Caco-2 (cell line): ENCODE measurements at regions not wholly inside any gene's neighbourhood (a gene's known extent, or its start where the extent isn't known, plus 50 kb on each side); places are given as distances from the start of the nearest gene placed in this dataset.

Experiments used
- BruUV-seq: library from RNA; stranded (reverse); fragments of 400-500 nt; replicated peaks from 2 replicates; lab custom pipeline; 2021; lab: Mats Ljungman, UMichigan
- CTCF ChIA-PET: fragments of 300-600 bp; sonication (Branson Sonifier 250); formaldehyde crosslinking; loops from one replicate; lab custom pipeline; 2022; ENCODE audit warnings: antibody characterized with exemption; lab: Charles Lee
- POLR2A ChIA-PET: fragments of 300-600 bp; sonication (Branson Sonifier 250); formaldehyde crosslinking; loops from one replicate; lab custom pipeline; 2022; ENCODE audit warnings: antibody characterized with exemption; lab: Charles Lee
- DNase-seq, 2 experiments: peaks; one replicate each; pipeline versions ENCODE4 v3.0.0 to v3.0.0-alpha.2; 2020 to 2022
- H3K27me3 ChIP-seq: replicated peaks from 2 replicates; pipeline ENCODE4 v1.6.0; 2011; ENCODE audit warnings: low read length; ENCODE audit not compliant: control insufficient read depth, insufficient read depth
- H3K36me3 ChIP-seq: 2 replicates; pipeline ENCODE4 v1.5.1; 2011; ENCODE audit warnings: low read length; ENCODE audit not compliant: control insufficient read depth, insufficient read depth
- H3K4me1 ChIP-seq: fragments of 250-450 bp; sonication (Bioruptor Pico); 2 replicates; pipeline ENCODE4 v1.5.1; 2020; ENCODE audit warnings: mild to moderate bottlenecking
- H3K4me3 ChIP-seq: 2 replicates; pipeline ENCODE4 v1.5.1; 2011; ENCODE audit warnings: low read depth, mild to moderate bottlenecking, control low read depth, low read length
- H3K9me3 ChIP-seq: fragments of 250-450 bp; sonication (Bioruptor Pico); 2 replicates; pipeline ENCODE4 v1.5.1; 2020; ENCODE audit warnings: mild to moderate bottlenecking, moderate library complexity
- H3K27ac Mint-ChIP-seq: one replicate; pipeline ENCODE4 v1.8.0; 2022; ENCODE audit warnings: mixed read lengths; ENCODE audit not compliant: unreplicated experiment
- H3K27me3 Mint-ChIP-seq: one replicate; pipeline ENCODE4 v1.8.0; 2022; ENCODE audit warnings: mixed read lengths; ENCODE audit not compliant: insufficient read depth, unreplicated experiment
- H3K36me3 Mint-ChIP-seq: one replicate; pipeline ENCODE4 v1.8.0; 2022; ENCODE audit warnings: mild to moderate bottlenecking, mixed read lengths; ENCODE audit not compliant: insufficient read depth, unreplicated experiment
- H3K4me1 Mint-ChIP-seq: one replicate; pipeline ENCODE4 v1.8.0; 2022; ENCODE audit warnings: low read depth, mixed read lengths; ENCODE audit not compliant: unreplicated experiment
- H3K4me3 Mint-ChIP-seq: one replicate; pipeline ENCODE4 v1.8.0; 2022; ENCODE audit warnings: mild to moderate bottlenecking, moderate library complexity, mixed read lengths; ENCODE audit not compliant: unreplicated experiment
- H3K9me3 Mint-ChIP-seq: one replicate; pipeline ENCODE4 v1.8.0; 2022; ENCODE audit warnings: mixed read lengths; ENCODE audit not compliant: unreplicated experiment
- intact Hi-C: fragments of 100-400 bp; cut with micrococcal nuclease; formaldehyde crosslinking; loops from one replicate; pipeline ENCODE4 v1.10.0; 2022; ENCODE audit not compliant: unreplicated experiment
- TF ChIP-seq, protein P1 (sequence below), 2 experiments: fragments of 200-600 bp in 1 of 2; IDR thresholded peaks; 1 replicate in 1 of 2; 2 replicates in 1 of 2; pipeline versions ENCODE4 v1.5.1 to v1.8.0; 2011 to 2022; ENCODE audit warnings: antibody characterized with exemption in 1 of 2, control low read depth in 1 of 2, inconsistent platforms in 1 of 2, low read depth in 1 of 2, low read length in 1 of 2, mild to moderate bottlenecking in 1 of 2, moderate library complexity in 1 of 2; ENCODE audit not compliant: insufficient read depth in 1 of 2, severe bottlenecking in 1 of 2, unreplicated experiment in 1 of 2

- H3K9me3 Mint-ChIP-seq, result no peaks in the 10 kb centered on the region
- Histone ChIP-seq H3K4me1 (no peaks in the 10 kb centered on the region), H3K36me3 (no peaks in the 10 kb centered on the region), H3K9me3 (no peaks in the 10 kb centered on the region), H3K4me3 (no peak overlapping the region), H3K27me3 (no peaks in the 10 kb centered on the region)
- TF ChIP-seq, protein P1, sequence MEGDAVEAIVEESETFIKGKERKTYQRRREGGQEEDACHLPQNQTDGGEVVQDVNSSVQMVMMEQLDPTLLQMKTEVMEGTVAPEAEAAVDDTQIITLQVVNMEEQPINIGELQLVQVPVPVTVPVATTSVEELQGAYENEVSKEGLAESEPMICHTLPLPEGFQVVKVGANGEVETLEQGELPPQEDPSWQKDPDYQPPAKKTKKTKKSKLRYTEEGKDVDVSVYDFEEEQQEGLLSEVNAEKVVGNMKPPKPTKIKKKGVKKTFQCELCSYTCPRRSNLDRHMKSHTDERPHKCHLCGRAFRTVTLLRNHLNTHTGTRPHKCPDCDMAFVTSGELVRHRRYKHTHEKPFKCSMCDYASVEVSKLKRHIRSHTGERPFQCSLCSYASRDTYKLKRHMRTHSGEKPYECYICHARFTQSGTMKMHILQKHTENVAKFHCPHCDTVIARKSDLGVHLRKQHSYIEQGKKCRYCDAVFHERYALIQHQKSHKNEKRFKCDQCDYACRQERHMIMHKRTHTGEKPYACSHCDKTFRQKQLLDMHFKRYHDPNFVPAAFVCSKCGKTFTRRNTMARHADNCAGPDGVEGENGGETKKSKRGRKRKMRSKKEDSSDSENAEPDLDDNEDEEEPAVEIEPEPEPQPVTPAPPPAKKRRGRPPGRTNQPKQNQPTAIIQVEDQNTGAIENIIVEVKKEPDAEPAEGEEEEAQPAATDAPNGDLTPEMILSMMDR (IDR thresholded peaks at IDR 0.05; ENCODE audit: insufficient read depth in 1 of 2, low read depth in 1 of 2, low read length in 1 of 2, severe bottlenecking in 1 of 2, unreplicated experiment in 1 of 2), result no peak
- H3K27ac Mint-ChIP-seq, result no peak overlapping the region
- intact Hi-C loops, result no loop called here
- H3K4me1 Mint-ChIP-seq, result no peaks in the 10 kb centered on the region
- no peaks in the 10 kb centered on the region for H3K36me3 Mint-ChIP-seq
- ChIA-PET POLR2A (no interaction called here), CTCF (no interaction called here)
- no peaks in the 10 kb centered on the region for H3K27me3 Mint-ChIP-seq
- no peak overlapping the region for H3K4me3 Mint-ChIP-seq
- DNase-seq, result no peak
- no TSS peak for BruUV-seq
Observed at GRCh38 chr5:29321591-29321990, 1871.9 kb upstream of the CDH6 start.

DNA sequence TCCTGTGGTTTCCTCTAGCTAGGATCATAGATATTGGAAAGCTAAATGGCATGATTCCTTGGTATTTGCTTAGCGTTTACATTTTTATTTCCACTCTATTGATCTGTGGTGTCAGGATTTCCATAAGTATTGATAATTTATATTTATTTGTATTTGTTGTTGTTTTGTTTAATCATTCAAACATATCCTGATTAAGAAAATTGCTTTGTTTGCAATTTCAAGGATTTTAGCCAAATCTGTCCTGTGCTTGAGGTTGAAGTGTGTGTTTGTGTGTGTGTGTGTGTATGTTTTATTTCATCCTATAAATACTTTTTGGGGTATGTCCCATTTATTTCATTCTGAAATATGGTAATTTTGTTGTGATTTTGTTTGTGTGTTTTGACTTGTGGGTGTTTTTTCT is 1884.1 kb upstream of the CDH6 start:
- intact Hi-C loops, result no loop called here
- DNase-seq, result no peak
- Histone ChIP-seq H3K36me3 (no peaks in the 10 kb centered on the region), H3K9me3 (no peaks in the 10 kb centered on the region; the same call in 1 of the 2 replicates), H3K4me1 (no peaks in the 10 kb centered on the region), H3K27me3 (no peaks in the 10 kb centered on the region), H3K4me3 (no peak overlapping the region)
- TF ChIP-seq, protein P1 (IDR thresholded peaks at IDR 0.05; ENCODE audit: insufficient read depth in 1 of 2, low read depth in 1 of 2, low read length in 1 of 2, severe bottlenecking in 1 of 2, unreplicated experiment in 1 of 2), result no peak
- POLR2A ChIA-PET, result no interaction called here
- H3K27me3 Mint-ChIP-seq, result no peaks in the 10 kb centered on the region
- no TSS peak for BruUV-seq
- H3K9me3 Mint-ChIP-seq, result no peaks in the 10 kb centered on the region
- no peaks in the 10 kb centered on the region for H3K36me3 Mint-ChIP-seq
- CTCF ChIA-PET, result no interaction called here
- H3K4me3 Mint-ChIP-seq, result no peak overlapping the region
- no peak overlapping the region for H3K27ac Mint-ChIP-seq
- no peaks in the 10 kb centered on the region for H3K4me1 Mint-ChIP-seq

DNA sequence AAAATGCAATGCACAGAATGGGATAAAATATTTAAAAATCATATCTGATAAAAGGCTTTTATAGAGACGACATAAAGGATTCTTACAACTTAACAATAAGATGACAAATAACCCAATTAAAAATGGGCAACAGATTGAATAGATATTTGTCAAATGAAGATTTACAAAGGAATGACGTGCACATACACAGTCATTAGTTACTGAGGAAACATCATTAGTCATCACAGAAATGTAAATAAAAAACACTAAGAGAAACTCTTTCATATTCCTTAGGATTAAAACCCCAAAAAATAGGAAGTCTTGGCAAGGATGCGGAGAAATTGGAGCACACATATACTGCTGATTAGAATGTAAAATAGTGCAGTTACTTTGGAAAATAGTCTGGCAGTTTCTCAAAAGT is 1886.0 kb upstream of the CDH6 start:
- Mint-ChIP-seq H3K4me1 (no peaks in the 10 kb centered on the region), H3K9me3 (no peaks in the 10 kb centered on the region), H3K4me3 (no peak overlapping the region), H3K36me3 (no peaks in the 10 kb centered on the region), H3K27ac (no peak overlapping the region), H3K27me3 (no peaks in the 10 kb centered on the region)
- CTCF ChIA-PET, result no interaction called here
- intact Hi-C loops, result no loop called here
- no peak overlapping the region for H3K4me3 ChIP-seq
- H3K27me3 ChIP-seq, result no peaks in the 10 kb centered on the region
- TF ChIP-seq, protein P1 (IDR thresholded peaks at IDR 0.05; ENCODE audit: insufficient read depth in 1 of 2, low read depth in 1 of 2, low read length in 1 of 2, severe bottlenecking in 1 of 2, unreplicated experiment in 1 of 2), result no peak
- DNase-seq, result no peak
- no TSS peak for BruUV-seq
- H3K36me3 ChIP-seq, result no peaks in the 10 kb centered on the region
- POLR2A ChIA-PET, result no interaction called here
- no peaks in the 10 kb centered on the region for H3K4me1 ChIP-seq
- no peaks in the 10 kb centered on the region; the same call in 1 of the 2 replicates for H3K9me3 ChIP-seq
